SHP77 (cell line): ENCODE measurements at regions not wholly inside any gene's neighbourhood (a gene's known extent, or its start where the extent isn't known, plus 50 kb on each side); places are given as distances from the start of the nearest gene placed in this dataset.
"Not testable (repeated sequence)": the region's sequence is repeated elsewhere in the genome, so short reads cannot be mapped to it uniquely, and the experiment has no call there.

Source experiments
- DNase-seq, 2 experiments: peaks; one replicate each; lab custom pipeline; 2025; lab: John Stamatoyannopoulos, UW

DNA sequence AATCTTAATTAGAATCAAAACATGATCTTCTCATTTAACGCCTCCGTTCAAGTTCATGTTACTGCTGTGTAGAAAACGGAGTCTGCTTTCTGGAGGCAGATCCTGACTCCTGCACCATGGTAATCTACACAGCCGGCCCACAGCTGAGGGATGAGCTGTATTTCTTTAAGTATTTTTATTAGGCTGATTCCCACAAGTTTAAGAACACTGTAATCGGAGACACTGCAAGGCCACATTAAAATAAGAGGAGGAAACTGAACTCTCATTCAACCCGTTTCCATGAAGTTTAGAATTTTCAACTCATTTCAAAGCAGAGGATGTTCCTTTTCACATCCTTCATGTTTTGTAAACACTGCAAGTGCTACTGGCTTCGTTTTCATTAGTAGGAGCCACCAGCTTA, 372.2 kb downstream of the NFIB start:
- no peak for DNase-seq

DNA sequence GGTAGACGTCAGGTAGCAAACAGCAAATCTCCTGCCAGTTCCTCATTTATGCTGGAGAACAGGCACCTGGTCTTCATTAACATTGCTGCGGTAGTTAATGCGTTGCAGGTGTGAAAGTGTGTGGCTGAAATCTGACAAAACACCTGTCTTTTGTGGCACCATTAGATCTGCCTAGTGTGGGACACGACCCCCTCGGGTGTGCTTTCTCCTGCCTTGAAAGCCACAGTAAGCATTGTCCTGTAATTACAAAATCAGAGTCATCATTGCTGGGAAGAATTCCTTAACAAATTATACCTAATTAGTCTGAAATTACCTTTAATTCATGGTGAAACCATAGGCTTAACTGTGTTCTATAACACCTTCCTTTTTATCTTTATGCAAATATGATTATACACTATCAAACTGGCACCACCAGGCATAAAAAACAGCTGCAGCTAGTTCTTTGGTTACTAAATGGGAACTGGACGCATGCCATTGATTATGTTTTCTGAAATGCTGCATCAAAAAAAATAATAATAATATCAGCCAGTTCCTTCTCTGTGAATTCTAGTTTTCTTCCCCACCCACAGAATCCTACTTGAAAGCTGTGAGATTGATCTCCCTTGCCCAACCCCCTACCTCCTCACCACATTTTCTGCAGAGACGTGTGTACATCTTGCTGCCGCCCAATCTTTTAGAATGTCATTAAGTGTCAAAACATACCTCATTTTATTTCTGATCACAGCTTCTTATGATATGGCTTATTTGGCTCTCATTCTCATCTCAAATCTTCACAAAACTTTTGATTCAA, 374.0 kb downstream of the NFIB start:
- no peak for DNase-seq

DNA sequence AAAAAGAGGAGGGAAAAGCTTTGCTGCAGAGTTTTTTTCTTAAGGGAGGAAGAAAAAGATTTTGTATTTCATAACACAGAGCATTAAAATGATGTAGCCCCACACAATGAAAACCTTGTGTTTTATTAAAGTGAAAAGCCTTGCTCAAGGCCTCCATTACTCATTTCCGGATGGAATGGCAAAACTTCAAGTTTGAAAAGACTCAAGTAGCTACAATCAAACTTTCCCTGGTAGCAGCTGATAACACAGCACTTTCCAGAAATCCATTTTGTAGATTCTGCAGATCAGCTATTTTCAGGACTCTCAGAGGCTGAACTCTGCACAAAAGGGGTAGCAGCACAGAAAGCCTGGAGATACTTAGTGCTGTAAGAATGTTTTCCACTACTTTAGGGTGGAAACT, 374.8 kb downstream of the NFIB start:
- no peak for DNase-seq

DNA sequence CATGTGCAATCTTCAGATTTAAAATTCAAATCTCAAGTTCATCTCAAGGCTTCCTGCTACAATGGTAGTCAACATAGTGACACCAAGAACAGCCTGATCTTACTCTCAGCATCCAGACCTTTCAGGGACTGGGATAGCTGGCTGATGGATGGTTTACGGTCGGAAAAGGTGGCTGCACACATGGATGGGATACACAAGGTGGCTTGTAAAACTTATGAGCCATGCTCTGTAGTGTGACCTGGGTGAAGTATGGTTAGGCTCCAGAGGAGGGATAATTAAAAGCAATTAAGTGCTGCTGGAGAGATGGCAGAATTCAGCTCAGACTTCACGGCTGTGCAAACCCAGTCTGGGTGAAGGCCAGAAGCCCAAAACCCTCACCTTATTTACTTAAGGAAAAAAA, 379.5 kb downstream of the NFIB start:
- no peak for DNase-seq

DNA sequence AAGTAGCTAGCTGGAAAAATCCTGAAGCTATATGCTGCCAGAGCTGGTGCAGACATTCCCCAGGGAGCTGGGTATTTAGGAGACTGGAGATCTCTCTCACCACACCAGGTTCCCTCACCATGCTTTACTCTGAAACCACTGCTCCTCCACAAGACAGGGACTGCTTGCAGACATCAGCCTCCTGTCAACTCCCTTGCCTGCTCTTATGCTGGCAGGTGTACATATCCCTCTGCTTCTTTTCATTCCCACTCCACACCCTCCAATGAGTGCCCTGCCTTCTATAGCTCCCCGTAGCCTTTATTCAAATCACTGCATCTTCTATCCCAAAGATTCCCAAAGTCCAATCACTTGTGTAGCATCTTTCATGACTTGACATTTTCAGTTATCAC, 380.7 kb downstream of the NFIB start:
- no peak for DNase-seq

DNA sequence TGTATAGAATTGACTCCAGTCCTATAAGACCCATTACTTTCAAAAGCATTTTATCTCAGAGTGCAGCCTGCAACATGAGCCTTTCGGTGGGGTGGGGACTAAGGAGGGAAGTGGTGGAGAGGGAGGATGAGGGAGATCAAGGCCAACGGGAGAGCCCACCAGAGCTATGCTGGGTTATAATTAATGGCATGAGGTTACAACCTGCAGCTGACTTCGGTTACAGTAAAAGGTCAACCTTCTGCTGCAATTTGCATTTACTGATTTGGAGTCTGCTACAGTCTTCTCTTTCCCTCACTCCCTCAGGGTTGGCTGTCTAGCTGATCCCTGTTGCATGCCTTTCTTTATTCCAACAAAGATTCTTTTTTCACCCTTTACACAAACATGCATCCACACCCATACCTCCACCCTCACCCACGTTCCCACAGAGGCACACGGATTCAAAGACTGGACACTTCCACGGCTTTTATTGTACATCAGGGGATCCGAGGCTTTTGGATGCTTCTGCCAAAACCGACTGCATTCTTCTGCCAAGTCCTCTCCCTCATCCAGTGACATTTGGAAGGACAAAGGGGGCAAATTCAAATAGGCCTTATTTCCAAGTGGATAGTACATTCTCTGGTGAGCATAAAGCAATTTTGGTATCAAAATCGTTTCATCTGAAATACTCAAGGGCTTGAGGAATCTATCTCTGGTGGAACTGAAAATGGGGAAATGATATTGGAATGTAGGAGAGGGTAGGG, 381.2 kb downstream of the NFIB start:
- DNase-seq = no peak

DNA sequence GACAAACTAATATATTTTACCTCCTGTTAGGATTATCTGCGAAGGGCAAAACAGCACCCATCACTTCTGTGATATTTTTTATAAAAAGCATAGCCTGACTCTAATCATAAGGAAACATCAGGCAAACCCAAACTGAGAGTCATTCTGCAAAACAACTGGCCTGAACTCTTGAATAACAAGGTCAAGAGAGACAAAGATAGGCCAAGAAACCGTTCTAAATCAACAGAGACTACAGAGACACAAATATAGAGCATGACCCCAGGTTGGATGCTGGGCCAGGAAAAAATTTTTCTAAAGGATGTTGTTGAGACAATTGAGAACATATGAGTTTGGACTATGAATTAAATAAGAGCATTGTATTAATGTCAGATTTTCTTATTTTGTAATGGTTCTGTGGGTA, 384.9 kb downstream of the NFIB start:
- no peak for DNase-seq

DNA sequence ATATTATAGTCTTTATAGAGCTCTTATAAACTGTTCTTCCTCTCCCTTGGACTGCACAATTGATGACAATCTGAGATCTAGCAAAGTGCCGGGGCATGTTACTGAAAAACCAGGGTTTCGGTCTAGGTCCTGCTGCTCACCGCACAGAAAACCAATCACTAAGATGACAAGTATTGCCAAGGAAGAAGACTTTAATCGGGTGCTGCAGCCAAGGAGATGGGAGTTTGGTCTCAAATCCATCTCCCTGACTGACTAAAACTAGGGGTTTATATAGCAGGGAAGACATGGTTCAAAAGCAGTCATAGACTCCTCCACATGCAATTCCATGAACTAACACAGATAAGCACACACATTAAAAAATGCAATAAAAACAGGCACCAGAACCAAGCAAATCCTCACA, 390.6 kb downstream of the NFIB start:
- DNase-seq = no peak

DNA sequence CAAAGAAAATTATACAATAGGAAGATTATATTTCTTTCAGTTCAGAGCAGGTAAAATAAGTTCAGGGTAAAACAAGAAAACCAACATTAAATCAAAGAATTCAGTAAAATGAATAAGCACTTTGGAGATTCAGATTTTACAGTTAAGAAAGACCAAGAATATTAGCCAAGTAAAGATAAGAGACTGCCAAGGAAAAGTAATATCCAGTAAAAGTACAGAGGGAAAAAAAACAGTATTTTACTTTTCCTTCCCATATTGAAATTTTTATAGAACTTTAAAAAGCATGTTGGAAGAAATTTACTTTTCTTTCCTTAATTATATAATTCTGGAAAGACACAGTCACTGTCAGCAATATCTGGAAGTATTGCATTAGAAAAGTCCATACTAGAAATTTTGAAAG, 393.4 kb downstream of the NFIB start:
- DNase-seq = no peak

DNA sequence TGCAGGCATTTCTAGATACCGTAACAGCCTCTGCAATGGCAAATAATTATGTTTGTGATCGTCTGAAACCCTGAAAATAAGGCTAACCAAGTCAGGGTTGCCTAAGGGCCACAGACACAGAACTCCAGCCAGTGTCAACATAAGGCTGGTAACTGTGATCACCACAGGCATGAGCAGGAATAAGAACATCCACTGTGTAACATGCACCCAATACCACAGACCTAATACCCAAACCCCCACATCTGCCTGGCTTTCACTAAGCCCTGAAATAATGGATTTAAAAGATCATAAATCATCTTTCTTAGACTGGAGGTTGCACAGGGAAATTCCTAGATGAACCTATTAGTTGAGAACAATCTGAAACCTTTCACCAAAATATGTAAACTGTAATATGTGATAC, 394.5 kb downstream of the NFIB start:
- no peak for DNase-seq

DNA sequence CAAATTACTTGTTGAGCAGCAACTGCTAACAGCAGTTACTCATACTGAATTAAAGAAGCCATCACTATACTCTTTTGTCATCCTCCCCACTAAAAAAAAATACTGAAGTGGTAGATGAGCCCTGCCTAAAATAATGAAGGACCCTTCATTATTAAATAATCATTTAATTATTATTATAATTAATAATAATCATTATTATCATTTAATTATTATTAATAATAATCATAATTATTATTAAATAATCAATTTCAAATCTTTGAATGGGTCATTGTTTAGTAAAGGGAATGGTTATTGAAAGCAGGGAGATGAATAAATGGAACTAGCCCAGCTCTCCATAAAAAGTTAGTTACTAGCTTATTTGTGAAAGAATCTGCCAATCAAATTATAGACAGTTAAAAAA, 396.4 kb downstream of the NFIB start:
- DNase-seq = no peak

DNA sequence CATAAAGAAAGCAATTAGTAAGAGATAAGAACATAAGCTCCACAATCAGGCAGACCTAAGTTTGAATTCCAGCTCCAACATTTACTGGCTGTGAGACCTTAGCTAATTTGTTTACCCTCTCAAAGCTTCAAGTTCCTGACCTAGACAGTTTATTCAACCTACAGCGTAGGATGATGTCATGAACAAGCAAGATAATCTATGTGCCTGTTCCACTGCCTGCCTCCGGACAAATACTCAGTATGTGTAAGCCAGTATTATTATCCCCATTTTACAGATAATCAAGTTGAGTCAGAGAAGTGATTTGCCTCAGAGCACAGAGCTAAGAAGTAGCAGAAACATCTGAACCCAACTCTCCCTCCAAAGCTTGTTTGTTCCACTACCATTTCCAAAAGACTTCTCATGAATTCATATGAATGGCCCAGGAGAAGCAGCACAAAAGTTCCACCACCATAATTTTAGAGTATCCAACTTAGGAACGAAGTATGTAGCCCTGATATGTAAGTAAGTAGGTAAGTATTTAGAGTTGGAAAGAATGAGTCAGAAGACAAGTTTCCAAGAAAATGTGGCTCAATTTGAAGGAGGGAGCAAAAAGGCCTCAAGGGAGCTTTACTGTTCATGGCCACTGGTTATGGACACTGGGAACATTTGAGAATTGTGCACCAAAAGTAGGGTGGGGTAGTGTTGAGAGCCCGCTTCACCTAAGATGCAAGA, 398.2 kb downstream of the NFIB start:
- DNase-seq = peak in 1 of 2 experiments; percentile 0

DNA sequence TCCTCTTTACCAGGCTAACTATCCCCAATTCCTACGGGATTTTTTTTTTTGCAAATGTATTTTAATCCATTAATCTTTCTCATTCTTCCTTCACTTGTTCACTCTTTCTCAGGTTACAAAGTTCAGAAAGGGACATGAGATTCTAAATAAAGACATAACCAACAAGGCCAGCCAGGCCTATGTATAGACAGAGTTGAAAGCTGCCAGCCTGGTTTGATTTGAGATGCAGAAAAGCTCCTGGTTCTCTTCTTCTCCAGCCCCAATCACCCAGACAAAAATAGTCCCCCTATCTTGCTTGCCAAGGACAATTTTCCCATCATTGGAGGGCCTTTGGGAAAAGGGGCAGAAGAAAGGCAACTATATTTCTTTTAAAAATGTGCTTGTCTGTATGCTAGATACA, 398.8 kb downstream of the NFIB start:
- DNase-seq = no peak

DNA sequence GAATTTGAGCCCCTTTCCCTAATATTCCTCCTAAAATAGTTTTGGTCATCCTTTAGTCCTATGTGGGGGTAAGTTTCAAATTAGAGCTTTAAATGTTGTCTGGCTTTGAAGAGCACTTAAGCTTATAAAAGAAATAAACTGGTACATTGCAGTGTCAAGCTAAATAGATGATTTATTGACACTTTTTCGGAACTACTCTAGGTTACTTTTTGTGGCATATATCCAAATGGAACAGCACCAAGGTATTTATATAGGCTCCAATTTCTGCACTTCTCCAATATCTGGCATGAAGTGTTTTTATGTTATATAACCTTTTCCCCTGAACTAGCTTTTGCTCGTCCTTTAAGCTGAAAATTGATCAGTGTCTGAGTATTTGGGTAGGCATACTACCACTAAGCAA, 402.5 kb downstream of the NFIB start:
- DNase-seq = no peak

DNA sequence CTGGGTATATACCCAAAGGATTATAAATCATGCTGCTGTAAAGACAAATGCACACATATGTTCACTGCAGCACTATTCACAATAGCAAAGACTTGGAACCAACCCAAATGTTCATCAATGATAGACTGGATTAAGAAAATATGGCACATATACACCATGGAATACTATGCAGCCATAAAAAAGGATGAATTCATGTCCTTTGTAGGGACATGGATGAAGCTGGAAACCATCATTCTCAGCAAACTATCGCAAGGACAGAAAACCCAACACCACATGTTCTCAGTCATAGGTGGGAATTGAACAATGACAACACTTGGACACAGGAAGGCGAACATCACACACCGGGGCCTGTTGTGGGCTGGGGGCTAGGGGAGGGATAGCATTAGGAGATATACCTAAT, 406.1 kb downstream of the NFIB start:
- DNase-seq = not testable (repeated sequence)

DNA sequence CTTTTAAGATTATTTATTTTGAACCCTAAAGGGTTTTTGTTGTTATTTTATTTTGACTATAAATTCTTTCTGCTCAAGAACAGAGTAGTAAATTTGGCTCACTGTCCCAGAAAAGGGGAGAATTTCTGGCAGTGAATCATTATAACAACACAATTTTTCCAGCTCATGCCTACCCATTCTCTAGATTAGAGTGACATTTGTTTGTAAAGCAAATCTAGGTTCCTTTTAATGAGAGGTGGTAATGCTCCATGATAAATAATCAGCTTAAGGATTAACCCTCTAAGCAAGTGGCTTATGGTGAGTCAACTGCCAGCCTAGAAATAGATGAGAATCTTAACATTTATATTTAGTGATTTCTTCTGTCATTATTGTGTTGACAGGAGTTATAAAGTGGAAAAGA, 409.2 kb downstream of the NFIB start:
- no peak for DNase-seq

DNA sequence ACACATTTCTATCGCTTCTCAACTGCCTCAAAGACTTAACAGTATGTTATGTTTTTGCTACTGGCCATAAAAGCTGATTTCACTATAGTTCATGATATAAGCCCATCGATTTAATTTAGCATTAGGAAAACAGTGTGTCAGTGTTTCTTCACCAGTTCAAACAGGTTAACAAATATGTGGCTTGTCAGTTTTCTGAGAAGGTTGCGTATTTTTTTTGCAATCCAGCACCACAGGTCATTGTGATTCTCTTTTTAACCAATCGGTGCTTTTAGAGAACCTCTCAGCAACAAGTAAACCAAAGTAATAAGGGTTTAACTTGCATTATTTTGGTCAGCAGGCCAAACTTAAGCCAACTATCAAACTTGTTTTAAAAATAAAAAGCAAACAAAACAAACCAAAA, 409.6 kb downstream of the NFIB start:
- no peak for DNase-seq

DNA sequence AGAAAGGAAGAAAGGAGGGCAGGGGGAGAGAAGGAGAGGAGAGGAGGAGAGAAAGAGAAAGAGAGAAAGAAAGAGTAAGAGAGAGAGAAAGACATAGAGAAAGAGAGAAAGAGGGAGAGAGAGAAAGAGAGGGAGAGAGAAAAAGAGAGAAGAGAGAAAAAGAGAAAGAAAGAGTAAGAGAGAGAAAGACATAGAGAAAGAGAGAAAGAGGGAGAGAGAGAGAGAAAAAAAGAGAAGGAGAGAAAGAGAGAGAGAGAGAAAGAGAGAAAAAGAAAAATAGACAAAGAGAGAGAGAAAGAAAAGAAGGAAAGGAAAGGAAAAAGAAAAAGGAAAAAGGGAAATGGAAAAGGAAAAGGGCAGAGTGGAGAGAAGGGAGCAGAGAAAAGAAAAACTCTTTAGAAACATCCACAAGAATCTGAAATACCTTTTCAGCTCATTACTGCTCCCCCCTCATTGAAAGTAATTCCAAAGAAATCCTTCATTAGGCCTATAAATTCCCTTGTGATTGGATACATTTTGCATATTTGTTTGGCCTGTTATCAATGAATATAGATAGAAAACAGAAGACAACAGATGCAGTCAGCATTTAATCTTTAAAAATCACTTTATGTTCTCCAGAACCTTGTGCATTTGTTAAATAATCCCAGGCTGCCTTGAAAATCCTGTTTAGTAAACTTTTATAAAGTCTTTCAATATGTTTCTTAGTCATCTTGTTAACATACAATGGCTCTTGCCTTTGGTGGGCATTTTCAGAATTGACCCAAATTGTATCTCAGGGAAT, 411.5 kb downstream of the NFIB start:
- no peak for DNase-seq

DNA sequence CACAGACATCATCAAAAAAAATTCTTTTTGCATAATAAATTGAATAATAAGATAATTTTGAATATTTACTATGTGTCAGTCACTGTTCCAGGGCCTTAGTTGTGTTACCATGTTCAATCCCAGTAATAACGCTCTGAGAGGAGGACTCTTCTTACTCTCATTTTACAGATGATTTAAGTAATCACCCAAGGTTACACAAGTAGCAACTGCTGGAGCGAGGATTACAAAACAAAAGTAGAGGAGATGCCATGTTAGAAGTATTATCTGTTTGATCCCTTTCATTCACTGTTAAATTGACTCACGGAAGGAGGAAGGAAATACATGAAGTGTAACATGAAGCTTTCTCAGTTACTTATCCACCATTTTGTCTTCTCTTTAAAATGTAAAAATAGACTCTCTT, 412.8 kb downstream of the NFIB start:
- no peak for DNase-seq

DNA sequence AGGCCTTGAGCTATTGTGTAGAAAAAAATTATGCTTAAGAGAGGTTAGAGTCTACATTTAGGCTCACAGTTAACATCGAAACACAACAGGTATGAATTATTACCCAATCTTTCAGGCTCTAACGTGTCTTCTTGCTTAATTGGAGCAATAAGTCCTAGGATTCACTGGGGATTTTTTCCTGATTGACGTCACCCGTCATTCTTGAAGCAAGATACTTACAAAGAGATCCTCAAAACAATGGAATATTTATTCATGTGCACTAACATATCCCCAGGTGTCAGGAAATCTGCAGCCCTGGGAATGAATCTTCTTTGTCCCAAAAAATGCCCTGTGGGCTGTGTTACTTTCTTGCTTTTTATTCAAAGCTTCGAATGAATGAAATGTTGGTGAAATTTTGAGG, 413.5 kb downstream of the NFIB start:
- DNase-seq = no peak

DNA sequence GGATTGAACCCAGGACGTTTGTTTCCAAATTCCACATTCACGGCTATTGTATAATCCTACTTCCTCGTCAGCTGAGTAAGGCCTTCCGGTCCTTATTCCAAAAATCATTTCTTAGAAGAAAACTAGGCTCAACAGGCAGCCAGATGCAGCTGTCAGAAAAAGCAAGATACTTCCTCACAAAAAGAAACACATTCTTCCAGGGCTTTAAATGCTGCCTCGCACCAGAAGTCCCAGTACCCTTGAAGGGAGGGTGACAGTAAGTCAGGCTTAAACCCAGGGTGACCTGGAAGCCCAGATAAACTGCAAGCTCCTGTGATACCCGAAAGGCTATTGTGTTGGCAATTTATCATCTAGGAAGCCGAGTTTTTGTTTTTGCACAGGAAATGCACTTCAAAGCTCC, 414.0 kb downstream of the NFIB start:
- no peak for DNase-seq

DNA sequence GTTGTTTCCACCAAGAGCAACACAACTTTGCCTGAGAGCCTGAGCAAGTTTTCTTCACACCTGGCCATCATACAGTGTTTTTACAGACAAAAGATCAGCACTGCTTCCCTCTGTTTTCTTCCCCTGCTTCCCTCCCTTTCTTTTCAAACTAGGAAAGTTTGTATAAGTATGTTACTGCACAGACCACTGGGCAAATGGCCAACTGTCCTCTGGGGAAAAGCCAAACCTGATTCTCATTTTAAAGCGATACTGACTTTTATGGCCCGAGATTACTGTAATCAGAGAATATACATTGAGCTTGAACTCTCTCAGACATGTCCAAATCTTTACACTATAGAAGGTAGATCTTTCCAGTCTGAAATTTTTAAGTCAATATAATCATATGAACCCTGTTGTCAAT, 415.0 kb downstream of the NFIB start:
- DNase-seq = no peak
